ENCODE measurements at regions not wholly inside any gene's neighbourhood (a gene's known extent, or its start where the extent isn't known, plus 50 kb on each side); places are given as distances from the start of the nearest gene placed in this dataset.

GRCh38 chr1:216818284-216818683 is 95.1 kb upstream of the ESRRG start:
- no peaks in the 10 kb centered on the region for H3K79me2 ChIP-seq (ENCODE audit: control insufficient read depth, insufficient read depth, low read length)
- no peak overlapping the region for H3K4me2 ChIP-seq (ENCODE audit: extremely low read depth, insufficient read depth, low read length)
- no peaks in the 10 kb centered on the region for H3K36me3 ChIP-seq (ENCODE audit: control insufficient read depth, insufficient read depth, low read length)
- TF ChIP-seq CTCF (conservative IDR thresholded peaks at IDR 0.05 in 1 of 2, IDR thresholded peaks at IDR 0.05 in 1 of 2; ENCODE audit: low read depth in 1 of 2, low read length in 2 of 2) (no peak), EZH2 (IDR thresholded peaks at IDR 0.05; ENCODE audit: low read length, missing control alignments) (no peak)
- H3K4me1 ChIP-seq (ENCODE audit: control insufficient read depth, extremely low read depth, insufficient read depth, low read length), result peaks cover 2% of the 10 kb centered on the region
- H3K27ac ChIP-seq (ENCODE audit: insufficient read depth, low read length), result no peak overlapping the region
- H3K4me3 ChIP-seq (replicated peaks in 1 of 4; ENCODE audit: control extremely low read depth in 1 of 4, insufficient read depth in 1 of 4, low read depth in 3 of 4, low read length in 4 of 4), result no peak overlapping the region
- H2AFZ ChIP-seq (ENCODE audit: low read length), result no peak overlapping the region
- DNase-seq (ENCODE audit: low read depth in 2 of 2), result no peak
- H3K27me3 ChIP-seq (ENCODE audit: control insufficient read depth, insufficient read depth, low read length), result no peaks in the 10 kb centered on the region
- H3K9ac ChIP-seq (ENCODE audit: insufficient read depth, low read length), result no peak overlapping the region
- H4K20me1 ChIP-seq (ENCODE audit: control insufficient read depth, extremely low read depth, insufficient read depth, low read length), result no peaks in the 10 kb centered on the region
- no peaks in the 10 kb centered on the region for H3K9me3 ChIP-seq (ENCODE audit: control insufficient read depth, insufficient read depth, low read depth, low read length)

GRCh38 chr1:216815260-216816131 is 92.3 kb upstream of the ESRRG start:
- no peaks in the 10 kb centered on the region for H3K36me3 ChIP-seq (ENCODE audit: control insufficient read depth, insufficient read depth, low read length)
- no peak overlapping the region for H3K9ac ChIP-seq (ENCODE audit: insufficient read depth, low read length)
- TF ChIP-seq CTCF (conservative IDR thresholded peaks at IDR 0.05 in 1 of 2, IDR thresholded peaks at IDR 0.05 in 1 of 2; ENCODE audit: low read depth in 1 of 2, low read length in 2 of 2), result no peak
- no peak for TF ChIP-seq EZH2 (IDR thresholded peaks at IDR 0.05; ENCODE audit: low read length, missing control alignments)

GRCh38 chr1:216814576-216815259 is 91.5 kb upstream of the ESRRG start:
- H3K4me3 ChIP-seq (replicated peaks in 1 of 4; ENCODE audit: control extremely low read depth in 1 of 4, insufficient read depth in 1 of 4, low read depth in 3 of 4, low read length in 4 of 4), result no peak overlapping the region
- H3K36me3 ChIP-seq (ENCODE audit: control insufficient read depth, insufficient read depth, low read length), result no peaks in the 10 kb centered on the region
- no peak overlapping the region for H2AFZ ChIP-seq (ENCODE audit: low read length)
- no peak overlapping the region for H3K9ac ChIP-seq (ENCODE audit: insufficient read depth, low read length)
- no peak for DNase-seq (ENCODE audit: low read depth in 2 of 2)
- no peaks in the 10 kb centered on the region for H4K20me1 ChIP-seq (ENCODE audit: control insufficient read depth, extremely low read depth, insufficient read depth, low read length)
- TF ChIP-seq EZH2 (IDR thresholded peaks at IDR 0.05; ENCODE audit: low read length, missing control alignments) (no peak), CTCF (conservative IDR thresholded peaks at IDR 0.05 in 1 of 2, IDR thresholded peaks at IDR 0.05 in 1 of 2; ENCODE audit: low read depth in 1 of 2, low read length in 2 of 2) (no peak)
- no peaks in the 10 kb centered on the region for H3K9me3 ChIP-seq (ENCODE audit: control insufficient read depth, insufficient read depth, low read depth, low read length)
- no peaks in the 10 kb centered on the region for H3K27me3 ChIP-seq (ENCODE audit: control insufficient read depth, insufficient read depth, low read length)
- no peak overlapping the region for H3K27ac ChIP-seq (ENCODE audit: insufficient read depth, low read length)
- H3K4me1 ChIP-seq (ENCODE audit: control insufficient read depth, extremely low read depth, insufficient read depth, low read length), result peaks cover 2% of the 10 kb centered on the region
- H3K79me2 ChIP-seq (ENCODE audit: control insufficient read depth, insufficient read depth, low read length), result no peaks in the 10 kb centered on the region
- H3K4me2 ChIP-seq (ENCODE audit: extremely low read depth, insufficient read depth, low read length), result no peak overlapping the region

More at GRCh38 chr1:216815260-216816131, 92.3 kb upstream of the ESRRG start:
- H3K27ac ChIP-seq (ENCODE audit: insufficient read depth, low read length), result no peak overlapping the region
- H3K4me2 ChIP-seq (ENCODE audit: extremely low read depth, insufficient read depth, low read length), result no peak overlapping the region
- no peak overlapping the region for H3K4me3 ChIP-seq (replicated peaks in 1 of 4; ENCODE audit: control extremely low read depth in 1 of 4, insufficient read depth in 1 of 4, low read depth in 3 of 4, low read length in 4 of 4)
- no peaks in the 10 kb centered on the region for H3K27me3 ChIP-seq (ENCODE audit: control insufficient read depth, insufficient read depth, low read length)
- peak; percentile 53 to 91 for DNase-seq (ENCODE audit: low read depth in 2 of 2)
- no peaks in the 10 kb centered on the region for H3K9me3 ChIP-seq (ENCODE audit: control insufficient read depth, insufficient read depth, low read depth, low read length)
- peaks cover 2% of the 10 kb centered on the region for H3K4me1 ChIP-seq (ENCODE audit: control insufficient read depth, extremely low read depth, insufficient read depth, low read length)
- H2AFZ ChIP-seq (ENCODE audit: low read length), result no peak overlapping the region
- no peaks in the 10 kb centered on the region for H3K79me2 ChIP-seq (ENCODE audit: control insufficient read depth, insufficient read depth, low read length)
- H4K20me1 ChIP-seq (ENCODE audit: control insufficient read depth, extremely low read depth, insufficient read depth, low read length), result no peaks in the 10 kb centered on the region

All from fibroblast of lung (primary cell).